Fibroblast of villous mesenchyme (primary cell): ENCODE measurements at regions not wholly inside any gene's neighbourhood (a gene's known extent, or its start where the extent isn't known, plus 50 kb on each side); places are given as distances from the start of the nearest gene placed in this dataset.
A peak's percentile ranks its signal among the peaks of the same experiment; 100 is the strongest.

ENCODE experiments used
- DNase-seq: peaks from one replicate; pipeline ENCODE4 v3.0.0-alpha.2; 2010; ENCODE audit warnings: low read depth
- H3K4me3 ChIP-seq: 2 replicates; pipeline ENCODE4 v1.5.1; 2011; ENCODE audit warnings: low read depth, mild to moderate bottlenecking, low read length
- CTCF ChIP-seq: IDR thresholded peaks from 2 replicates; pipeline ENCODE4 v1.5.1; 2012; ENCODE audit warnings: low read depth, mild to moderate bottlenecking, low read length; ENCODE audit not compliant: insufficient read depth

- TF ChIP-seq CTCF, result no peak
- H3K4me3 ChIP-seq, result no peak overlapping the region
- no peak for DNase-seq
Measured at GRCh38 chr12:87096082-87096585, 839.9 kb upstream of the MGAT4C start.

GRCh38 chr12:87094356-87094755 is 838.2 kb upstream of the MGAT4C start:
- no peak for TF ChIP-seq CTCF
- DNase-seq, result no peak
- H3K4me3 ChIP-seq, result no peak overlapping the region

- no peak for TF ChIP-seq CTCF
- H3K4me3 ChIP-seq, result no peak overlapping the region
- no peak for DNase-seq
Measured at GRCh38 chr12:87092421-87092820, 836.2 kb upstream of the MGAT4C start.

GRCh38 chr12:87086118-87086891 is 830.1 kb upstream of the MGAT4C start:
- no peak for TF ChIP-seq CTCF
- H3K4me3 ChIP-seq, result no peak overlapping the region
- DNase-seq, result peak; percentile 10

- DNase-seq, result no peak
- H3K4me3 ChIP-seq, result no peak overlapping the region
- no peak for TF ChIP-seq CTCF
Measured at GRCh38 chr12:87085286-87085685, 829.1 kb upstream of the MGAT4C start.

GRCh38 chr12:87082756-87083155 is 826.6 kb upstream of the MGAT4C start:
- H3K4me3 ChIP-seq, result no peak overlapping the region
- no peak for TF ChIP-seq CTCF
- DNase-seq, result no peak

GRCh38 chr12:87074781-87075180 is 818.6 kb upstream of the MGAT4C start:
- no peak for DNase-seq

More at GRCh38 chr12:87074781-87075180, 818.6 kb upstream of the MGAT4C start:
- no peak overlapping the region for H3K4me3 ChIP-seq
- TF ChIP-seq CTCF, result no peak
